ENCODE measurements at regions not wholly inside any gene's neighbourhood (a gene's known extent, or its start where the extent isn't known, plus 50 kb on each side); places are given as distances from the start of the nearest gene placed in this dataset.

GRCh38 chr11:79902493-79902892 lies 461.7 kb upstream of the TENM4 start:
- ATAC-seq (ENCODE audit: low read depth) (no peak), DNase-seq (ENCODE audit: low spot score in 2 of 2) (no peak)
- Mint-ChIP-seq H3K4me1 (no peaks in the 10 kb centered on the region), H3K36me3 (no peaks in the 10 kb centered on the region), H3K27ac (no peak overlapping the region), H3K9me3 (peaks cover 6% of the 10 kb centered on the region), H3K27me3 (no peaks in the 10 kb centered on the region), H3K4me3 (no peak overlapping the region)

GRCh38 chr11:79897896-79898295 lies 457.1 kb upstream of the TENM4 start:
- peaks cover 6% of the 10 kb centered on the region for H3K9me3 Mint-ChIP-seq
- DNase-seq (ENCODE audit: low spot score in 2 of 2) (no peak), ATAC-seq (ENCODE audit: low read depth) (no peak)
- H3K36me3 Mint-ChIP-seq: no peaks in the 10 kb centered on the region
- H3K27me3 Mint-ChIP-seq: no peaks in the 10 kb centered on the region
- H3K4me3 Mint-ChIP-seq: no peak overlapping the region
- no peaks in the 10 kb centered on the region for H3K4me1 Mint-ChIP-seq
- no peak overlapping the region for H3K27ac Mint-ChIP-seq

- H3K9me3 Mint-ChIP-seq: peaks cover 3% of the 10 kb centered on the region
- H3K27ac Mint-ChIP-seq: no peak overlapping the region
- no peak for DNase-seq (ENCODE audit: low spot score in 2 of 2)
- H3K36me3 Mint-ChIP-seq: no peaks in the 10 kb centered on the region
- H3K27me3 Mint-ChIP-seq: no peaks in the 10 kb centered on the region
- no peak for ATAC-seq (ENCODE audit: low read depth)
- H3K4me1 Mint-ChIP-seq: no peaks in the 10 kb centered on the region
- no peak overlapping the region for H3K4me3 Mint-ChIP-seq
These were observed 455.4 kb upstream of the TENM4 start for GRCh38 chr11:79896258-79896657.

- no peak for ATAC-seq (ENCODE audit: low read depth)
- no peak for DNase-seq (ENCODE audit: low spot score in 2 of 2)
- Mint-ChIP-seq H3K27me3 (no peaks in the 10 kb centered on the region), H3K4me1 (no peaks in the 10 kb centered on the region), H3K9me3 (no peaks in the 10 kb centered on the region), H3K36me3 (no peaks in the 10 kb centered on the region), H3K4me3 (no peak overlapping the region), H3K27ac (no peak overlapping the region)
These were observed 453.3 kb upstream of the TENM4 start for GRCh38 chr11:79894111-79894510.

- no peak overlapping the region for H3K27ac Mint-ChIP-seq
- no peak for DNase-seq (ENCODE audit: low spot score in 2 of 2)
These were observed 449.4 kb upstream of the TENM4 start for GRCh38 chr11:79890272-79890671.

GRCh38 chr11:79864882-79865281 lies 424.1 kb upstream of the TENM4 start:
- no peak overlapping the region for H3K27ac Mint-ChIP-seq
- H3K4me3 Mint-ChIP-seq: no peak overlapping the region
- no peaks in the 10 kb centered on the region for H3K27me3 Mint-ChIP-seq
- DNase-seq (ENCODE audit: low spot score in 2 of 2) (no peak), ATAC-seq (ENCODE audit: low read depth) (no peak)
- no peaks in the 10 kb centered on the region for H3K4me1 Mint-ChIP-seq
- H3K36me3 Mint-ChIP-seq: no peaks in the 10 kb centered on the region
- peaks cover 6% of the 10 kb centered on the region for H3K9me3 Mint-ChIP-seq

More at GRCh38 chr11:79890272-79890671, 449.4 kb upstream of the TENM4 start:
- Mint-ChIP-seq H3K9me3 (no peaks in the 10 kb centered on the region), H3K27me3 (no peaks in the 10 kb centered on the region), H3K36me3 (no peaks in the 10 kb centered on the region), H3K4me1 (no peaks in the 10 kb centered on the region), H3K4me3 (no peak overlapping the region)
- ATAC-seq (ENCODE audit: low read depth): no peak

GRCh38 chr11:79860336-79860735 lies 419.5 kb upstream of the TENM4 start:
- ATAC-seq (ENCODE audit: low read depth) (no peak), DNase-seq (ENCODE audit: low spot score in 2 of 2) (no peak)
- H3K4me1 Mint-ChIP-seq: no peaks in the 10 kb centered on the region
- H3K27ac Mint-ChIP-seq: no peak overlapping the region
- H3K36me3 Mint-ChIP-seq: no peaks in the 10 kb centered on the region
- H3K27me3 Mint-ChIP-seq: no peaks in the 10 kb centered on the region
- H3K4me3 Mint-ChIP-seq: no peak overlapping the region
- no peaks in the 10 kb centered on the region for H3K9me3 Mint-ChIP-seq

- no peak overlapping the region for H3K27ac Mint-ChIP-seq
- ATAC-seq (ENCODE audit: low read depth) (no peak), DNase-seq (ENCODE audit: low spot score in 2 of 2) (no peak)
- H3K36me3 Mint-ChIP-seq: no peaks in the 10 kb centered on the region
- no peaks in the 10 kb centered on the region for H3K27me3 Mint-ChIP-seq
- H3K4me1 Mint-ChIP-seq: no peaks in the 10 kb centered on the region
- no peaks in the 10 kb centered on the region for H3K9me3 Mint-ChIP-seq
- H3K4me3 Mint-ChIP-seq: no peak overlapping the region
These were observed 416.8 kb upstream of the TENM4 start for GRCh38 chr11:79857377-79858214.

GRCh38 chr11:79852176-79852575 lies 411.3 kb upstream of the TENM4 start:
- Mint-ChIP-seq H3K4me1 (no peaks in the 10 kb centered on the region), H3K36me3 (no peaks in the 10 kb centered on the region), H3K27me3 (no peaks in the 10 kb centered on the region), H3K9me3 (peaks cover 6% of the 10 kb centered on the region), H3K27ac (no peak overlapping the region), H3K4me3 (no peak overlapping the region)
- no peak for ATAC-seq (ENCODE audit: low read depth)
- no peak for DNase-seq (ENCODE audit: low spot score in 2 of 2)

GRCh38 chr11:79845002-79845709 lies 404.3 kb upstream of the TENM4 start:
- no peaks in the 10 kb centered on the region for H3K36me3 Mint-ChIP-seq
- H3K9me3 Mint-ChIP-seq: peaks cover 5% of the 10 kb centered on the region
- no peaks in the 10 kb centered on the region for H3K27me3 Mint-ChIP-seq
- no peak for ATAC-seq (ENCODE audit: low read depth)
- H3K27ac Mint-ChIP-seq: no peak overlapping the region
- no peak for DNase-seq (ENCODE audit: low spot score in 2 of 2)
- H3K4me1 Mint-ChIP-seq: no peaks in the 10 kb centered on the region
- no peak overlapping the region for H3K4me3 Mint-ChIP-seq

GRCh38 chr11:79834015-79834414 lies 393.2 kb upstream of the TENM4 start:
- Mint-ChIP-seq H3K9me3 (peaks cover 2% of the 10 kb centered on the region), H3K36me3 (no peaks in the 10 kb centered on the region), H3K27ac (no peak overlapping the region), H3K4me1 (no peaks in the 10 kb centered on the region), H3K27me3 (no peaks in the 10 kb centered on the region), H3K4me3 (no peak overlapping the region)
- DNase-seq (ENCODE audit: low spot score in 2 of 2) (no peak), ATAC-seq (ENCODE audit: low read depth) (no peak)

GRCh38 chr11:79830446-79830845 lies 389.6 kb upstream of the TENM4 start:
- DNase-seq (ENCODE audit: low spot score in 2 of 2) (no peak), ATAC-seq (ENCODE audit: low read depth) (no peak)
- no peaks in the 10 kb centered on the region for H3K27me3 Mint-ChIP-seq
- no peak overlapping the region for H3K4me3 Mint-ChIP-seq
- no peak overlapping the region for H3K27ac Mint-ChIP-seq
- H3K36me3 Mint-ChIP-seq: no peaks in the 10 kb centered on the region
- peaks cover 2% of the 10 kb centered on the region for H3K9me3 Mint-ChIP-seq
- no peaks in the 10 kb centered on the region for H3K4me1 Mint-ChIP-seq

- peaks cover 2% of the 10 kb centered on the region for H3K9me3 Mint-ChIP-seq
- H3K27ac Mint-ChIP-seq: no peak overlapping the region
- no peaks in the 10 kb centered on the region for H3K4me1 Mint-ChIP-seq
- DNase-seq (ENCODE audit: low spot score in 2 of 2) (no peak), ATAC-seq (ENCODE audit: low read depth) (no peak)
- no peaks in the 10 kb centered on the region for H3K36me3 Mint-ChIP-seq
- no peaks in the 10 kb centered on the region for H3K27me3 Mint-ChIP-seq
- no peak overlapping the region for H3K4me3 Mint-ChIP-seq
These were observed 389.1 kb upstream of the TENM4 start for GRCh38 chr11:79829891-79830290.

- no peaks in the 10 kb centered on the region for H3K36me3 Mint-ChIP-seq
- no peak for DNase-seq (ENCODE audit: low spot score in 2 of 2)
- peaks cover 4% of the 10 kb centered on the region for H3K9me3 Mint-ChIP-seq
- no peak overlapping the region for H3K4me3 Mint-ChIP-seq
- no peaks in the 10 kb centered on the region for H3K27me3 Mint-ChIP-seq
- no peaks in the 10 kb centered on the region for H3K4me1 Mint-ChIP-seq
- no peak for ATAC-seq (ENCODE audit: low read depth)
- H3K27ac Mint-ChIP-seq: no peak overlapping the region
These were observed 381.9 kb upstream of the TENM4 start for GRCh38 chr11:79822766-79823165.

- no peak for ATAC-seq (ENCODE audit: low read depth)
- no peaks in the 10 kb centered on the region for H3K27me3 Mint-ChIP-seq
These were observed 372.7 kb upstream of the TENM4 start for GRCh38 chr11:79813551-79813950.

More at GRCh38 chr11:79813551-79813950, 372.7 kb upstream of the TENM4 start:
- Mint-ChIP-seq H3K4me1 (no peaks in the 10 kb centered on the region), H3K27ac (no peak overlapping the region), H3K4me3 (no peak overlapping the region), H3K9me3 (peaks cover 13% of the 10 kb centered on the region), H3K36me3 (no peaks in the 10 kb centered on the region)
- DNase-seq (ENCODE audit: low spot score in 2 of 2): no peak
